Midbrain (tissue), 1 donor: ENCODE measurements at regions not wholly inside any gene's neighbourhood (a gene's known extent, or its start where the extent isn't known, plus 50 kb on each side); places are given as distances from the start of the nearest gene placed in this dataset.
"Not testable (repeated sequence)": the region's sequence is repeated elsewhere in the genome, so short reads cannot be mapped to it uniquely, and the experiment has no call there.

ENCODE experiments used
- DNase-seq: peaks from one replicate; lab custom pipeline; 2025; lab: John Stamatoyannopoulos, UW

DNA sequence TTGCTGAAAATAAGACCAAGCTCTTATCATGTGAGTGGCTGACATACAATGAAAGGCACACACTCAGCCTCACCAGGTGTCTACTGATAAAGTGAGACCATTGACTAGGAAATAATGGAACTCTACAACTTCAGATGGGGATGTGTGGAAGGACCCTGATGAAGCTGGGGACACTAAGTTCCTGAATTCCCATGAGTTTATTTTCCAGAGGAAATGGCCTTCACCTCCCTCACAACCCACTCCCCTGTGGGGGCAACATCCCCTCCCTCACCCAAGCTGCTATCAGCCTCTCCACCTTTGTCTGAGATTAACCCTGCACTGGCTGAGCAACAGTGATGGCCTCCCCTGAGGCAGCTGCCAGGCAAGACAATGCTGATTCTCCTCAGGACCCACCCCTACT, 55.2 kb upstream of the SMARCAD1 start:
- DNase-seq, result no peak

DNA sequence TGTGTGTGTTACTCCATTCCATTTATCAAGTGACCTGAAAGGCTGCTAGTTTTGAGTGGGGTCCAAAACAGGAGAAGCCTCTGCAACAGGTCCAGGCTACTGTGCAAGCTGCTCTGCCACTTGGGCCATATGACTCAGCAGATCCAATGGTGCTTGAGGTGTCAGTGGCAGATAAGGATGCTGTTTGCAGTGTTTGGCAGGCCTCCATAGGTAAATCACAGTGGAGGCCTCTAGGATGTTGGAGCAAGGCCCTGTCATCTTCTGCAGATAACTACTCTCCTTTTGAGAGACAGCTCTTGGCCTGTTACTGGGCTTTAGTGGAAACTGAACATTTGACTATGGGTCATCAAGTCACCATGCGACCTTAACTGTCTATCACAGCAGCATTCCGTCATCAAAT, 52.3 kb upstream of the SMARCAD1 start:
- DNase-seq, result not testable (repeated sequence)

DNA sequence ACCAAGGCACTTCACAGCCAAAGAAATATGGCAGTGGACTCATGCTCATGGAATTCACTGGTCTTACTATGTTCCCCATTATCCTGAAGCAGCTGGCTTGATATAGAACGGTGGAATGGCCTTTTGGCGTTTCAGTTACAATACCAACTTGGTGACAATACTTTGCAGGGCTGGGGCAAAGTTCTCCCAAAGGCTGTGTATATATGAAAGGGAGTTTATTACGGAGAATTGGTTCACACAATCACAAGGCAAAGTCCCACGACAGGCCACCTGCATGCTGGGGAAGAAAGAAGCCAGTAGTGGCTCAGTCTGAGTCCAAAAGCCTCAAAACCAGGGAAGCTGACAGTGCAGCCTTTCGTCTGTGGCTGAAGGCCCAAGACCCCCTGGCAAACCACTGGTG, 50.8 kb upstream of the SMARCAD1 start:
- DNase-seq, result no peak
